ENCODE measurements at regions not wholly inside any gene's neighbourhood (a gene's known extent, or its start where the extent isn't known, plus 50 kb on each side); places are given as distances from the start of the nearest gene placed in this dataset.

DNA sequence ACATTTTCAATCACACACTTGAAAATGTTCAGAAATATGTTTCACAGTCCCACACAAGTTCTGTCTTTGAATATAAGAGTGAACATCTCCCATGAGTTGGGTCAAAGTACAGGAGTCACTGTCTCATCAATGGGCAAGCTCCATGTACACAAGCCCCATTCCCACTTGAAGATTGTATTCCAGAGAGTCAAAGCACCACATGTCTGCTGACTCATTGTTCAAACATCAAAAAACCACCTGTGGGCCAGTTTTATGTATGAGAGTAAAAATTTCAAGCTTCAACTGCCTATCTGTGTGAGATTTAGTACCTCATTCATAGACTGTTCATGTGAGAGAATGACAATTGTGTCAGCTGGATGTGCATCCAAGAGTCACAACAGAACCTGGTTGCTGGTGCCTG is 1174.4 kb upstream of the AMELY start:
- TF ChIP-seq POLR2A (IDR thresholded peaks at IDR 0.05; ENCODE audit: low read length), result no peak
- TF ChIP-seq GATA1 (IDR thresholded peaks at IDR 0.05; ENCODE audit: low read depth, low read length), result no peak

Measured in erythroblast (primary cell).